ENCODE measurements at regions not wholly inside any gene's neighbourhood (a gene's known extent, or its start where the extent isn't known, plus 50 kb on each side); places are given as distances from the start of the nearest gene placed in this dataset.
"Not testable (repeated sequence)": the region's sequence is repeated elsewhere in the genome, so short reads cannot be mapped to it uniquely, and the experiment has no call there.

GRCh38 chr13:90447734-90448101 is 899.8 kb upstream of the MIR17HG start:
- DNase-seq = no peak

GRCh38 chr13:90448466-90449037 is 898.9 kb upstream of the MIR17HG start:
- DNase-seq = no peak

DNA sequence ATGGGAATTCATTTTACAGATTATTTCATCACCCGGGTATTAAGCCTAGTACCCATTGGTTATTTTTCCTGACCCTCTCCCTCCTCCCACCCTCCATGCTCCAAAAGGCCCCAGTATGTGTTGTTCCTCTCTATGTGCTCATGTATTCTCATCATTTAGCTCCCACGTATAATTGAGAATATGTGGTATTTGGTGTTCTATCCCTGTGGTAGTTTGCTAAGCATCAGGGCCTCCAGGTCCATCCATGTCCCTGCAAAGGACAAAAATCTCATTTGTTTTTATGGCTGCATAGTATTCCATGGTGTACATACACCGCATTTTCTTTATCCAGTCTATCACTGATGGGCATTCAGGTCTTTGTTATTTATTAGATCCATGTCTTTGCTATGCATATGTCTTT is 894.1 kb upstream of the MIR17HG start:
- DNase-seq = no peak

DNA sequence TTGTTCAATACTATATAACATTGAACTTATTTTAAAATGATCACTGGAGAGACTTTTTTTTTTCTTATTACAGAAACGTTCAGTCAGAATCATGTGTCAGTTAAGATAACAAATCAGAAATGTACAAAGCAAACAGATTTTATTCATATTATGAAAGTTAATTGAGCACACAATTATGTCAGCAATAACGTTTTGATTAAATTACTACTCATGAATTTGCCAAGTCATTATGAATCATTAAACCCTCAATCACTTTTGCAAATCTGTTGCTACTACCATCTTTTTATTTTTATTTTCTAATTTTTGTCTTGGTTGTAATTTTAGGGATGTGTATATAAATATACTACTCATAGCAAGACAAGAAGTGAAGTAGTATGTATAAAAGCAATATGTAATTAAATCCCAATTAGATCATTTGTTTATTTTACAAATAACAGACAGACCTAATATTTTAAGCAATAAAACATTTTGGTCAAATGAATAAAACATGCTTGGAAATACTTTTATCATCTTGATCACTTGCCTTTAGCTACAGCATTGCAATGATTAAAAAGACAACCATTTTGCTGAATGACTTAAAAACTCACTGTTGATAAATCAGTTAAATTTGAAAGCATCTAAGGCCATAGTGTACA is 893.4 kb upstream of the MIR17HG start:
- no peak for DNase-seq

DNA sequence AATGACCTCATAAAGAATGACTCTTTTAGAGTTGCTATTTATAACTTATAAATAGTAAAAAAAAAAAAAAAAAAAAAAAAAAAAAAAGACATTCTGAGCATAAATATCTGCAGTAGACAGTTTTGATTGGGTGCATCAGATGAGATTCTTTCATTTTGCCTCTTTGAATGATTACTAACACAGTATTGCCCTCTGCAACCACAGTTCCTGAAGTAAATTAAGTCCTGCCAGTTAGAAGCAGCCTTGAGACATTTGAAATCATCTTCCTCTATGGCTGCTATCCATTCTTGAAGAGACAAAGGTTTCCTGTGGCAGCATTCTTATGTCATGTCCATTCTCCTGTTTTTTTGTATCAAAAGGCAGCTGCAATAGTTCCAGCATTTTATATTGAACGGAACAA is 892.4 kb upstream of the MIR17HG start:
- DNase-seq = no peak

GRCh38 chr13:90455823-90456222 is 891.7 kb upstream of the MIR17HG start:
- no peak for DNase-seq

DNA sequence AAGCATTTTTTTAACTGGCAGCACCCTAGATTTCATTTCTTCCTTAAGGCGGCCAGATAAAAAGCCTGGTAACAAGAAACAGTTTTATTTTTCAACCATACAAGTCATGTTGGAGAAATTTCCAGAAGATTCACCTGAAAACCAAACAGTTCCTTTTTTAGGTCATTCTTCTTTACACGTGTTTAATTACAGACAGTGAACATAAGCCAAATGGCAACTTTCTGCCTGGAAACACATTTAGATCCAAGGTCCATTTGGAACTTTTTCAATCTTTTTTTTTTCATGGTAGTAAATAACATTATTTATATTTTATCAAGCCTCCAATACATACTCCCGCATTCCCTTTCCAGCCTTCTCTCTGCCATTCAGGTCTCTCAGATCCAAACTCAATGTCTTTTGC is 886.1 kb upstream of the MIR17HG start:
- DNase-seq = no peak

- DNase-seq = no peak
These were observed 870.3 kb upstream of the MIR17HG start for GRCh38 chr13:90477216-90477615.

- DNase-seq = no peak
These were observed 863.6 kb upstream of the MIR17HG start for GRCh38 chr13:90483906-90484305.

DNA sequence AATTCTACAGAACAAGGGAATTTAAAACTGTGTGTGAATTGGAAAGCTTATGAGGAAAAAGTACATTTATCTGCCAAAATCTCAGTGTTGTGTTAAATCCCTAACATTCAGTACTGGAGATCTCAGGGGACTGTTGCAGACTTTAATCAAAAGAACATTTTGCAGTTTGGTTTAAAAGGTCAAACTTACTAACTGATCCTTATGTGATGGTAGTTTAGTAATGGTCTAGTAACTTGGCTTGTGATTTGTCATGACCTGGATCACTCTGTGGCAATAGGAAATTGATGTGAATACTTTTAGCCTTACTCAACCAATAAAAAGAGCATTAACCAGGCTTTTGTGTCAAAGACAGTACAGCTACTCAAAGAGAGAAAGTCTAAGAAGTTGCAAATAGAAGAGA is 862.1 kb upstream of the MIR17HG start:
- no peak for DNase-seq

DNA sequence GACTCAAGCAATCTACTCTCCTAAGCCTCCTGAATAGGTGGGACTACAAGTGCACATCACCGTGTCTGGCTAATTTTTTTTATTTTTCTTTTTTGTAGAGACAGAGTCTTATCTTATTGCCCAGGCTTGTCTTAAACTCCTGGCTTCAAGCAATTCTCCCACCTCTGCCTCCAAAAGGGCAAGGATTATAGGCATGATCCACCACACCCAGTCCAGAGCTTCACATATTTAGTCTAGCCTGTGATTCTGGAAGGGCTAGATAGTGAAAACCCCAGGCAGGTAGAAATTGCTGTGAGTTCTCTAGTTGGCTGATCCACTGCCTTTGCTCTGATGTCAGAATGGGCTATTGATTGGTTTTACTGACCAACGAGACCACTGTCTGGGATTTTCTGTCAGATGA is 854.6 kb upstream of the MIR17HG start:
- no peak for DNase-seq

DNA sequence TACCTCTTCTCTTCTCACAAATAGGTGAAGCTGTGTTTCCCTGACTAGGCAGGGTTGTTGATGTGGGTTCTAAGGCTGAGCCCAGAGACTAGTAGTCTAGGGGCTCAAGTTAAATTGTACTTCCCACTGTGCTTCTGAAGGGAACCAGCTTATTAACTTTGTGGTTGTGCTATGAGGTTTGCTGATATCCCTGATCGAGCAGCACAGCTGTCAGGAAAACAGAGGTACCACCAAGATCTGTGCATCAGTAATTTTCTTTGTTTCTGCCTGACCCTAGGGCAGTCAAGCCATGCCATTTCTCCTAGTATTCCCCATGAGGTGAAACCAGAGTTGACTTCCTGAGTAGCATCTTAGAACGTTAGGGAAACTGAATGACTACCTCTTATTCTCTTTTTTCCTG is 853.8 kb upstream of the MIR17HG start:
- DNase-seq = no peak

DNA sequence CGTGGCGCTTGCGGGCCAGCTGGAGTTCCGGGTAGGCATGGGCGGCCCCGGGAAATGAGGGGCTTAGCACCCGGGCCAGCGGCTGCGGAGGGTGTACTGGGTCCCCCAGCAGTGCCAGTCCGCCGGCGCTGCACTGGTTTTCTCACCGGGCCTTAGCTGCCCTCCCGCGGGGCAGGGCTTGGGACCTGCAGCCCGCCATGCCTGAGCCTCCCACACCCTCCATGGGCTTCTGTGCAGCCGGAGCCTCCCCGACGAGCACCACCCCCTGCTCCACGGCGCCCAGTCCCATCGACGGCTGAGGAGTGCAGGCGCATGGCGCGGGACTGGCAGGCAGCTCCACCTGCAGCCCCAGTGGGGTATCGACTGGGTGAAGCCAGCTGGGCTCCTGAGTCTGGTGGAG is 852.6 kb upstream of the MIR17HG start:
- DNase-seq = not testable (repeated sequence)

DNA sequence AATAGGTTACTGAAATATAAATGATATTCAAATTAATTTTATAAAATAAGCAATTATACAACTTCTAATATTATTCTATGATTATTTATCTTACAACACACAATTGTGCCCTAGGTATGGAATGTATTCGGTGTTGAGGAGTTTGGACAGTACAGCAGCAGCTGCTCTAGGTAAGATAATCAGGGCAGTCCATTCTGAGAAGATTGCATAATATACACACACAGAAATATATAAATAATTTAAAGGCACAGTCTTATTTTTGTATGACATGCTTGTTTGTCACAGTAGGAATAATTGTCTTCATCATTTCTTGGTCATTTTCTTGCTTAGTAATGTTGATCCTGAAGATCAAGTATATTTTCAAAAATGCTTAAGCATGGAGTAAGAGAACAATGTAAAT is 849.4 kb upstream of the MIR17HG start:
- no peak for DNase-seq

DNA sequence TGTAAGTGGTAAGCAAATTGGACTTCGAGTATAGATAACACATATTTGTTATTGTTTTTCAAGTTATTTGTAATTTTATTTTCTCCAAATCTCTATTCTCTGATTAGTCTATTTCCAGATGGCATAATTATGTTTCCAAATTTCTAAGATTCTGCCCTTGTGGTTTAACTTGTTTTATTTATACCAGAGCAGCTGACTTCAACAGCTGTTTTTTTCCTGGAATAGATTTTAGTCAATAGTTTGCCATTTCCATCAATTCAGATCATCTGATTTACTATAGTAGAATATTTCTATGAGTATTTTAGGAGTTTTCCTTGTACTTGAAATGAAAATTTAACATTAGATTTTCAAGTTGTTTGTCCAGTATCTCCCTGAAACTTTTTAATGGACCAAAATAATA is 848.7 kb upstream of the MIR17HG start:
- no peak for DNase-seq

- DNase-seq = no peak
These were observed 846.9 kb upstream of the MIR17HG start for GRCh38 chr13:90500569-90500968.

- no peak for DNase-seq
These were observed 845.3 kb upstream of the MIR17HG start for GRCh38 chr13:90502153-90502552.

- no peak for DNase-seq
These were observed 844.7 kb upstream of the MIR17HG start for GRCh38 chr13:90502762-90503161.

DNA sequence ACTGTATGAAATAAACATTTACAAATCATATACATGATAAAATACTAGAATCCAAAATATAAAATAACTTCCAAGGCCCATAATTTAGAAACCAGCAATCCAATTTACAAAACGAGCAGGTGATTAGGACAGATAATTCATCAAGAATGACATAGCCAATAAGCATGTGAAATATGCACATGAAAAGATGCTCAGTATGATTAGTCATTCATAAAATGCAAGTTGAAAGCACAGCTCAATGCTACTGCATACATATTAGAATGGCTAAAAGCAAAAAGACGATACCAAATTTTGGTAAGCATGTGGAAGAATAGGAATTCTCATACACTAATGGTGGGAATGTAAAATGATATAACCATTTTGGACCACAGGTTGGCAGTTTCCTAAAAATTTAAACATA is 837.2 kb upstream of the MIR17HG start:
- no peak for DNase-seq

GRCh38 chr13:90511903-90512302 is 835.6 kb upstream of the MIR17HG start:
- no peak for DNase-seq

- DNase-seq = not testable (repeated sequence)
These were observed 832.8 kb upstream of the MIR17HG start for GRCh38 chr13:90514712-90515111.

- no peak for DNase-seq
These were observed 829.1 kb upstream of the MIR17HG start for GRCh38 chr13:90518417-90518816.

DNA sequence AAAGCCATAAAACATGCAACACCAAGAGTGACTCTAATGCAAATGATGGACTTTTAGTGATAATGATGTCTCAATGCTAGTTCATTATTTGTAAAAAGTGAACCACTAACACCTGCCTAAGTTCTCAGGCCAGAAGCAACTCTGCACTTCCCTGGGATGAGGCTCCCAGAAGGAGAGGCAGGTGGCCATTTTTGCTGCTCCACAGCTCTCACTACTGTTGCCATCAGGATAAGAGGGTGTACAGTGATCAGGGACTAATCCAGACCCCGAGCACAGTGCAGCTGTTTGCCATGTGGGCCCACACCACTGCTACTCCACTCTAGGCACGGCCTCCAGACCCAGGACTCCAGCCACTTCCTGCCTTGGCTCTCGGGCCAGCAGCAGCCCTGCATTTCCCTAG is 828.3 kb upstream of the MIR17HG start:
- no peak for DNase-seq

DNA sequence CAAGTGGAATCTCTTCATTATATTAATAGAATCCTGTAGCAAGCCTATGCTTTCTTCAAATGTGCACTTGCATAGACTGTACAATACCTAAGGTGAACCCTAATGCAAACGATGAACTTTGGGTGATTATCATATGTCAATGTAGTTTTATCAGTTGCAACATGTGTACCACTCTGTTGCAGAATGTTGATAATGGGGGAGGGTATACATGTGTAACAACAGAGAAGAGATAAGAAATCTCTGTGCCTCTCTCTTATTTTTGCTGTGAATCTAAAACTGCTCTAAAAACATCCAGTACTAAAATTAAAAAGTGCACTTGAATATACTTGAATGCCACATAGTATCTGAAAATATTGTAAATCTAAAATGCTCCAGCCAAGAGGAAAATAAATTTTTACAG is 820.8 kb upstream of the MIR17HG start:
- DNase-seq = no peak

DNA sequence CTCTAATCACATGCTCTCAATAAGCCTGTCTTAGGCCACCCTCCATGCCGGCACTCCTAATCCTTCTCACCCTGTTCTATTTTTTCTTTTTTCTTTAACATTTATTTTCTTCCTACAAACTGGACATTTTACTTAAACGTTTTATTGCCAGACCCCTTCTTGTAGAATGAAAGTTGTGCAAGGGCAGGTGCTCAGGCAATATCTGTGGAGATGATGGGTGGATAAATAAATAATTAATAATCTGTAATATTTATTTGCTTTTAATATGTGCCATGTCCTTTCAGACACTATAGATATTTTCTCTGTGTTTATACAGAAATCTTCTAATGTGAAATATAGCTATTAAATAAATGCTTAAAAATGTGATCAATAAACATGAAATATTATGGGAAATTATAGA is 815.7 kb upstream of the MIR17HG start:
- DNase-seq = no peak

Data from NCI-H2107 (cell line).